PFSK-1 (cell line): ENCODE measurements at regions not wholly inside any gene's neighbourhood (a gene's known extent, or its start where the extent isn't known, plus 50 kb on each side); places are given as distances from the start of the nearest gene placed in this dataset.

Experiments
- POLR2AphosphoS5 ChIP-seq: IDR thresholded peaks from 2 replicates; pipeline ENCODE4 v1.6.1; 2012; ENCODE audit warnings: low read depth, mild to moderate bottlenecking, control low read depth, low read length, moderate library complexity
- REST ChIP-seq, 2 experiments: IDR thresholded peaks; 2 replicates each; pipeline versions ENCODE4 v1.6.1 to v1.8.0; 2011 to 2012; ENCODE audit warnings: low read depth in 2 of 2, low read length in 2 of 2, control low read depth in 1 of 2, inconsistent platforms in 1 of 2, mild to moderate bottlenecking in 1 of 2, moderate library complexity in 1 of 2; ENCODE audit not compliant: insufficient read depth in 1 of 2
- SIN3A ChIP-seq: IDR thresholded peaks from 2 replicates; pipeline ENCODE4 v1.6.1; 2012; ENCODE audit warnings: mild to moderate bottlenecking, low read length, moderate library complexity, borderline replicate concordance; ENCODE audit not compliant: insufficient read depth
- TAF1 ChIP-seq: IDR thresholded peaks from 2 replicates; pipeline ENCODE4 v1.6.1; 2012; ENCODE audit warnings: low read length, control low read depth, borderline replicate concordance; ENCODE audit not compliant: insufficient read depth

- TF ChIP-seq REST (IDR thresholded peaks at IDR 0.05; ENCODE audit: insufficient read depth in 1 of 2, low read depth in 2 of 2, low read length in 2 of 2): no peak
- no peak for TF ChIP-seq POLR2AphosphoS5
- no peak for TF ChIP-seq SIN3A
- TF ChIP-seq TAF1: no peak
Observed at GRCh38 chr2:161096336-161096735, 63.9 kb upstream of the TANK start.
